ENCODE measurements at regions not wholly inside any gene's neighbourhood (a gene's known extent, or its start where the extent isn't known, plus 50 kb on each side); places are given as distances from the start of the nearest gene placed in this dataset.

- DNase-seq = no peak
Measured at GRCh38 chr4:81921751-81922159, 450.0 kb upstream of the RASGEF1B start.

DNA sequence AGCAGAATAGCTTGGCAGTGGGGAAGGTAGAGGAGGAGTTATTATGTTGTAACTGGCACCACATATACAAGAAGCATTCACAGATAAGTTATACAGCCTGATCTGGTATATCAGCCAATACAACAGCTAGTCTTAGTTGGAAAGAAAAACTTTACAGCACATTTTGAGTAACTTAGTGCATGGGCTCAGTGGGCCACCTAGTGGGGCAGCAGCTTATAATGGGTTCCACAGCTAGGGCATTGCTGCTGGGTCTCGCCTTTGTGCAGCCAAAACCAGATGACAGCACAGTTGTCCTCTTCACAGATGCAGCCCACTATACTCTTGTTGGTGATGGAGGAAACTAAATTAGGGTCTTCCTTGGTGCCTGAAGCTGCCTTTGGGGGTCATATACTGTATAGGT is 448.1 kb upstream of the RASGEF1B start:
- DNase-seq = no peak

DNA sequence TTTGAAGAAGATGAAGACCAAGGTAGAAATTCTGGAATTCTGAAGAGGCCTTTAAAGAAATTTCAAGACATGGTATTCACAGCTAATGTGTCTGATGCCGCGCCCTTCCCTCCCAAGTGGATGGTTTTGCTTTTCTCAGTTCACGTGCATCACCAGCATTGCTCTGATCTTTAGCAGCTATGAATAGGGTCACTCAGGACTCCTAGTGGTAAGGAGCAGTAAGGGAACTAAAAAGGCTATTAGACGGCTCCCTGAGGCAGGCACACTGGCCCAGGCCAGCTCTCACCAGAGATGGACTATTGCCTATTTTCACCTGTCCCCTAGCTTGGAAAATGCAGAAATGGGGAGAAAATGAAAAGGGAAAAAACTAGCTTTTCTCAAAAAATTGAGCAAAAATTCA is 447.5 kb upstream of the RASGEF1B start:
- DNase-seq = no peak

- DNase-seq = no peak
Measured at GRCh38 chr4:81915430-81915829, 443.7 kb upstream of the RASGEF1B start.

- DNase-seq = no peak
Measured at GRCh38 chr4:81914623-81915022, 442.9 kb upstream of the RASGEF1B start.

- DNase-seq = peak; percentile 40
Measured at GRCh38 chr4:81913427-81913879, 441.7 kb upstream of the RASGEF1B start.

GRCh38 chr4:81912376-81913030 is 440.8 kb upstream of the RASGEF1B start:
- no peak for DNase-seq

- DNase-seq = no peak
Measured at GRCh38 chr4:81906905-81907304, 435.2 kb upstream of the RASGEF1B start.

DNA sequence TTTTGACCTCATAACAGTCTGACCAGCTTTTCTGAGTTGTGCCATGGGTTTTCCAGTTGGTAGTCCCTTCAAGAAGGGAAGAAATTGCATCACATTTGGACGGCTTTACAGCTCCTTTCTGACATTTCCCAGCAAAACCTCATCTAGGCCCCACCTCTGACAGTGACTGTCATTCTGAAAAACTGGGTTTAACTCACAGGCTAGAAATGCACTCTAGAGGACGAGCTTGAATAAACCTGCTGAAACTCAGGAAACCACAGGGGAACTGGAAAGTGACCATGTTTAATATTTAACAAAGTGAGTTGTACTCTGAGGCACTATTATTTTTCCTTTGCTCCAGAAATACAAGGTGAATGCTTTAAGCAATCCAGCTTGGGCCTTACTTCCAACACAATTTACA is 434.3 kb upstream of the RASGEF1B start:
- no peak for DNase-seq

- no peak for DNase-seq
Measured at GRCh38 chr4:81904121-81904520, 432.4 kb upstream of the RASGEF1B start.

- DNase-seq = no peak
Measured at GRCh38 chr4:81903212-81903611, 431.5 kb upstream of the RASGEF1B start.

GRCh38 chr4:81898862-81899504 is 427.3 kb upstream of the RASGEF1B start:
- DNase-seq = no peak

DNA sequence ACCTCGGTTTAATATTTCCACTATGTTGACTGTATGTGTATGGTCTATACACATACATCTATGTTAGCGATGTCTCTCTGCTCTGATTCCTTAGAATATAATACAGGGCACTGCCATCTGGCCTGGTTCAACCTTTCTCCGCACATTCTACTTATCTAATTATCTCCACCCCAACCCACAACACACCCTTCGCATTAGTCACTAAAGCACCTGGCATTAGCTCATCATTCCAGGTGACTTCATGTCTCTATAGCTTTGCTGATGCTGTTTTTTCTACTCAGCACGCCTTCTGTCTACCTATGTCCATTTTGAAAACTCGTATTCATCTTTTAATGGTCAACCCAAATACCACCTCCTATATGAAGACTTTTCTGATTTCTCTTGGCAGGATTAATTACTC is 425.2 kb upstream of the RASGEF1B start:
- DNase-seq = no peak

GRCh38 chr4:81891005-81891996 is 419.6 kb upstream of the RASGEF1B start:
- DNase-seq = no peak

- no peak for DNase-seq
Measured at GRCh38 chr4:81884986-81885385, 413.3 kb upstream of the RASGEF1B start.

- DNase-seq = no peak
Measured at GRCh38 chr4:81883530-81884450, 412.1 kb upstream of the RASGEF1B start.

- DNase-seq = no peak
Measured at GRCh38 chr4:81883004-81883403, 411.3 kb upstream of the RASGEF1B start.

GRCh38 chr4:81881855-81882621 is 410.3 kb upstream of the RASGEF1B start:
- no peak for DNase-seq

- no peak for DNase-seq
Measured at GRCh38 chr4:81876106-81876505, 404.4 kb upstream of the RASGEF1B start.

DNA sequence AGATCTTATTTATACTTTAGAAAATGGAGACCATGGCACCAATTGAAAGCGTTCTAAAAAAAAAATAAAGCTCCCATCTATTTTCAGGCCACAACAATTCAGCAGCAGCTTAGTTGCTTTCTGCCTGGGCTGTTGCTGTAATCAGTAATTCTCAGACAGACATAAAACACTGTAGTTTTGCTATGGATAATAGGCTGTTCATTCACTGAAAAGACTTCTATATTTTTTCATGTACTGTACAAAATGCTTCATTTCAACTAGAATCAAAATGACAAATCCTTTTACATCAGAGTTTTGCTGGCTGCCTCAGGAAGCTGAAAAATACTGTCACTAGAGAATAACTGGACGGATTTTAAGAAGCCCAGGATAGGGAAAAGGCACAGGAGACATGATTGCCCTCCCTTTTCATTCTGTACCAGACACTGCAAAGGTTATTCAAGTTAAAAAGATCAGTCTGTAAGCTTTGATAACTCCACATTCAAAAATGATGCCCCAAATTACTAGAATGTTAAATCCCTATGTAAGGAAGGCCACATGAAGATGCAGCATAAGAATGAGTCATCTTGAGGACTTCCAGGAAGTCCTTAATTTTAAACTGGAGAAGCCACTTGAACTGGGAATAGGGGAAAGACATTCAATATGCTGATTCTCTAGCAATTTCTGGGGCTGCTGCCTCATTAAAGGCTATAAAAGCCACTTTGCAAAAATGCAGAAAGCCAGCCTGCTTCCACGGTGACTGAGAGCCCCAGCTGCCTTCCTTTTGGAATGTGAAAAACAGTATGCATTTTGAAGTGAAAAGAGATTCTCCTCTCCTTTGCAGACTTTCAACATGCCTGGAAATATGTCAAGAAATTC is 403.2 kb upstream of the RASGEF1B start:
- no peak for DNase-seq

DNA sequence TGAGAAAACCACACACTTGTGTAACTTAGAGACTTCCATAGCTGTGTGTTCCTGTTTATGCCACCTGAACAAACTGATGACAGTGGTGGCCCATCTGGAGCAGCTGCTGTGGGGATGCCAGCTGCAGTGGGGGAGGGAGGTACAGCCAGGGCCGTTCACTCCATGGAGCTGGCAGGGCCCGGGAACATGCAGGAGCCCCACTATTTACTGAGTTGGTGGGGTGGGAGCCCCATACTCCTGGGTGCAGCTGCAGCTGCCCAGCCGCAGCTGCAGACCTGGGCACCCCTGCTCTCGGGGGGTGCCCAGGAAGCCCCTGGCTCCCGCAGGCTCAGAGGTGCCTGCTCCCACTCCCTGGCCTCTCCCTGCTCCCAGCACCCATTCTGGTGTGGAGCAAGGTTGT is 398.6 kb upstream of the RASGEF1B start:
- DNase-seq = no peak
